Prostate gland (tissue), 2 donors: ENCODE measurements at regions not wholly inside any gene's neighbourhood (a gene's known extent, or its start where the extent isn't known, plus 50 kb on each side); places are given as distances from the start of the nearest gene placed in this dataset.

ENCODE experiments used
- POLR2AphosphoS5 ChIP-seq: sonication (generic); formaldehyde crosslinking; IDR thresholded peaks from one replicate; pipeline ENCODE4 v1.6.1; 2017; ENCODE audit warnings: antibody characterized with exemption
- TF ChIP-seq, protein P1 (sequence below), 4 experiments: fragments of 200-600 bp in 2 of 4; fragments of 450-650 bp in 2 of 4; sonication (generic) in 2 of 4; IDR thresholded peaks; 1 replicate in 3 of 4; 2 replicates in 1 of 4; pipeline ENCODE4 v1.5.1; 2016 to 2019; ENCODE audit warnings: antibody characterized with exemption in 4 of 4, mild to moderate bottlenecking in 2 of 4, moderate library complexity in 2 of 4

DNA sequence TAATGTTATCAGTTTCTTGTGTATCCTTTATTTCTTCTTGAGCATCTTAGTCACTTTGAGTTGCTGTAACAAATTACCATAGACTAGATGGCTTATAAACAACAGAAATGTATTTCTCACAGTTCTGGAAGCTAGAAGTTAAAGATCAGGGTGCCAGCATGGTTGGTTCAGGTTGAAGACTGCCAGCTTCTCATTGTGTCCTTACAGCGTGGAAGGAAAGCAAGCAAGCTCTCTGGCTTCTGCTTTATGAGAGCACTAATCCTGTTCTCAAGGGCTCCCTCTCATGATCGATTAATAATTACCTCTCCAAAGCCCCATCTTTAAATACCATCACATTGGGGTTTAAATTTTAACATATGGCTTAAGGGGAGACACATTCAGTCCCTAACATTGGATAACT lies 497.2 kb downstream of the RAPGEF2 start:
- TF ChIP-seq, protein P1, sequence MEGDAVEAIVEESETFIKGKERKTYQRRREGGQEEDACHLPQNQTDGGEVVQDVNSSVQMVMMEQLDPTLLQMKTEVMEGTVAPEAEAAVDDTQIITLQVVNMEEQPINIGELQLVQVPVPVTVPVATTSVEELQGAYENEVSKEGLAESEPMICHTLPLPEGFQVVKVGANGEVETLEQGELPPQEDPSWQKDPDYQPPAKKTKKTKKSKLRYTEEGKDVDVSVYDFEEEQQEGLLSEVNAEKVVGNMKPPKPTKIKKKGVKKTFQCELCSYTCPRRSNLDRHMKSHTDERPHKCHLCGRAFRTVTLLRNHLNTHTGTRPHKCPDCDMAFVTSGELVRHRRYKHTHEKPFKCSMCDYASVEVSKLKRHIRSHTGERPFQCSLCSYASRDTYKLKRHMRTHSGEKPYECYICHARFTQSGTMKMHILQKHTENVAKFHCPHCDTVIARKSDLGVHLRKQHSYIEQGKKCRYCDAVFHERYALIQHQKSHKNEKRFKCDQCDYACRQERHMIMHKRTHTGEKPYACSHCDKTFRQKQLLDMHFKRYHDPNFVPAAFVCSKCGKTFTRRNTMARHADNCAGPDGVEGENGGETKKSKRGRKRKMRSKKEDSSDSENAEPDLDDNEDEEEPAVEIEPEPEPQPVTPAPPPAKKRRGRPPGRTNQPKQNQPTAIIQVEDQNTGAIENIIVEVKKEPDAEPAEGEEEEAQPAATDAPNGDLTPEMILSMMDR (IDR thresholded peaks at IDR 0.05) = no peak
- TF ChIP-seq POLR2AphosphoS5 = no peak
